SK-MEL-5 (cell line): ENCODE measurements at regions not wholly inside any gene's neighbourhood (a gene's known extent, or its start where the extent isn't known, plus 50 kb on each side); places are given as distances from the start of the nearest gene placed in this dataset.

ENCODE experiments used
- DNase-seq: peaks from one replicate; pipeline ENCODE4 v3.0.0-alpha.2; 2016; ENCODE audit warnings: low read depth, low spot score
- in situ Hi-C: cut with HindIII; loops from 2 replicates; pipeline ENCODE4 v1.10.0; 2016; ENCODE audit warnings: low sequenced_read_pairs, high pct_unique_total_duplicates, low pct_unique_long_range_greater_than_20kb

DNA sequence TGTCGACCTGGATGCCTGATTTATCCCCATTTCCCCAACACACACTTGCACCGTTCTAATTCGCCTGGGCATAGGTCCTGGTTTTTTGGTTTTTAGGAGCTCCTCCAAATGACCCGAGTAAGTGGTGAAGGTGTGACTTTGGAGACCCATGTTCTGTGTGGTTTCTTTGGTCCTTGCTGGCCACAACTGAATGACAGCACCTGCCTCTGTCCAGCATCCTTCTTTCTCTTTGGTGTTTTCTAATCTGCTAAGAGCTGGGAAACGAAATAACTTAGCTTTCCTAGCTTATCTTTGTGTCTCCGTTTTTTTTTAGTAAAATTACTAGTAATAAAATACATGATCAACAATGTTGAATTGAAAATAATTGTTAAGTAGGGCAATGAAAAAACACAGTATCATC is 120.2 kb downstream of the PRLHR start:
- in situ Hi-C loops, result no loop called here
- no peak for DNase-seq

DNA sequence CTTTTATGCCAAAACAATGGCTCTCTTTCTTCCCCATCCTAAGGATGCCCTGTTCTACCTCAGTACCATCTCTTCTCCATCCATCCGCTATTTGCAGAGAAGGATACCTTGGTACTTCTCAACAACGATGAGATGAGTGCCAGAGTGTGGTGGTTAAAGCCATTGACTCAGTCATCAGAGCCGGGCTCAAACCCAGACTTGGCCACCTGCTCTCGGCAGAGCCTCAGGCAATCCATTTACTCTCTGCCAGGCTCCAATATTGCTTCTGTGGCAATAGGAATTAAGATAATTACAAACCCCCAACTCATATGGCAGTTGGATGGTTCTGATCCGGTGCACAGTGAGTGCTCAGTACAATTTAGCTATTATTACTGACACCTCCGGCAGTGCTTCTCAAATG is 121.3 kb downstream of the PRLHR start:
- in situ Hi-C loops, result no loop called here
- no peak for DNase-seq

DNA sequence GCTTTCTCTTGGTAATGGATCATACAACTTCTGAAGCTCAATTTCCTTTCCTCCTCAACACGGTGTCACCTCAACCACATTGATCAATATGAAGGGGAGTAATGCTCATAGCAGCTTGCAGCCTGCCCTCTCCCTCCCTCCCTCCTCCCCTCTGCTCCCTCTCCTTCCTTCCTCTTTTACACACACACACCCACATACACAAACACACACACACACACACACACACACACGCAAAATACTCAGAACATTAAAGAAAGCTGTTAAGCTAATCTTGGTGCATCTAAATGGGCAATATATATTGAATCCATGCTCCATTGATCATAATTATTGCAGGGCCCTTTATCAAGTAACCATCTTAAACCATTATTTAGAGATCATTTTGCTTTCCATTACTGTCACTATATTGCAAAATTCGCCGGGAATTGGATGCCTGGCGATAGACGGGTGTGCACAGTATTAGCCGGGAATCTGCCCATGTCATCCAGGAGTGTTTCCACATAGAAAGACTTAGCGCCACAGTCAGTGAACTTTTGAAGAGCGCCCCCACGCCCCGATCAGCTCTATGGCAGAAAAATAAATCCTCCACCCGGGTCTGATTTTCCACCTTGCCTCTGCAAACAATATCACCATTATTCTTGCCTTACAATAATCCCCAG is 122.0 kb downstream of the PRLHR start:
- no peak for DNase-seq
- in situ Hi-C loops, result no loop called here

DNA sequence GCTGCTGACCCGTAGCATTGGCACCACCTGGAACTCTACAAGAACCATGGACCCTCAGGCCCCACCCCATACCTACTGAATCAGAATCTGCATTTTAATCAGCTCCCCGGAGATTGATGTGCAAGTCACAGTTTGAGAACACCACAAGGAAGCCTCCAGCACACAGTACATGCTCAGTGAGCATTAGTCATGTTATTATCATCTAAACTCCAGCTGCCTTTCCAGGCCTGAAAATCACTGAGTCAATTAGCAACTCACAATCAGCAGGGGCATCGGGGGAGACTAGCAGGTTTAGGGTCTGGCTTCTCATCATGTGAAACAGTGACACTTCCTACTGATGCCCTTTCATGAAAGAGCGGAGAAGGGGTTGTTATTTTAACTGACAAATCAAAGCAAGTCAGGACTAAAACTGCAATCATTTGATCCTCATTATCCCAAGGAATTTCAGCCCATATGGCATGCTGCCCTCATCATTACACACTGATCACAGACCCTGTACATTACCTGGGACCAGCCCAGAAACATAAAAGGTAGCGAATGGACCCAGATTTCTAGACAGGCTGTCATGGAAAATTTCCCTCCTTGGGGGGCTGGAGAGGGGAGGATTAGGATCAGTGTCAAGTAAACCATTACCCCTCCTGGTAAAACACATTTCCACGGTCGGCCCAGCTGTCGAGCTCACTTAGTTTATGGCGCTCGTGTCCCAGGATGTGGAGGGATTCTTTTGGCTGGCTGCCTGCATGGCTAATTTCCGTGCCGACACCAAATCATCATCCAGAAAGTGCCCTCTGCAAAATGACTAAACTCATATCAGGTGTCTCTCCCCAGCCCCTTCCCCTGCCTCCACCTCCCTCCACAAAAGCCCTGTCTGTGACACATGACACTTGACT is 122.8 kb downstream of the PRLHR start:
- in situ Hi-C loops, result no loop called here
- no peak for DNase-seq

DNA sequence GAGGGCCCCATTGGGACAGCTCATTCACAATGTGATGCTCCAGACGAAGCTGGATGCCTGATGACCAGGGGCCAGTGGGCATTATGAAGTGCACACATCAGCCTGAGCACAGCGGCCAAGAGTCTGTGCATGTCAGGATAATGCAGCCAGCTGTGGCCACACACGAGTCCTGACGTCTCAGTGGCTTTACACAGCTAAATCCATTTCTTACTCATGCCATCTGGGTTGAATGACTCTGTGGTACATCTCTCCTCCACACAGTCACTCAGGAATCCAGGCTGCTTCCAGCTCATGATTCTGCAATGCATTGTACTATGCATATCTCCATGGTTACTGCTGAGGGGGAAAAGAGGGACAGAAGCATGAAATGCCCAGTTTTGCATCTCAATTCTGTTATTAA is 123.6 kb downstream of the PRLHR start:
- in situ Hi-C loops, result no loop called here

DNA sequence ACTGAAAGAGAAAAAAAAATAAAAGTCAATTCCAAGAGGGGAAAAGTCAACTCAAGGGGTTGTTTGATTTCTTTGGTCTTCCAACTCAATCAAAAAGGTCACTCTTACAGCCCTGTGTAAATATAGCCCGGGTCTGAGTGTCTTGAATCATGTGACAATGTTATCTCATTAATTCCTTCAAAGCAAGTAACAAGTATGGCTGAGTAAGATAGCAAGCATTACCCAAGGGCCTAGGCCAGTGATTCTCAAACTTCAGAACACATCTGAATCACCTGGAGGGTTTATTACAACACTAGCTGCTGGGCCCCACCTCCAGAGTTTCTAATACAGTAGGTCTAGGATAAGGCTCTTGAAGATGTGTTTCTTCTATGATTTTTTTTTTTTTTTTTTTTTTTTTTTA is 125.0 kb downstream of the PRLHR start:
- in situ Hi-C loops, result no loop called here
- DNase-seq, result no peak

More for the DNA sequence above, 123.6 kb downstream of the PRLHR start:
- DNase-seq, result no peak

DNA sequence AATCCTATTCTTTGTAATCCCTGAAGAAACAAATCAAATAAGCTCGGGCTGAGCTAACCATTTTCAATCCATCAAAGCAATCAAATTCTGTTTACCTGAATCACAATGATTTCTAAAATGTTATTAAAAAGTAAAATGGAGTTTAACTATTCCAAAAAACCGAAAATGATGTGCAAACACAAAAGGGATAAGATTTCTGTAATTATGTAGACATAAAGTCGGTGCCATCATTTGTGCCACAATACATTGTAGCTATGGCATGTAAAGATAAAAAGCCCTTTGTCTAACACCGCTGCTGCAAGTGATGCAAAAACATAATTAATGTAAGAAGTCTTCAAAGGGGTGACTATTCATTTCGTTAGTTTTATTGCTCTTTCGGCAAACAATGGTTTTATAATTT is 125.1 kb upstream of the FAM204A start:
- in situ Hi-C loops, result no loop called here
- DNase-seq, result no peak

DNA sequence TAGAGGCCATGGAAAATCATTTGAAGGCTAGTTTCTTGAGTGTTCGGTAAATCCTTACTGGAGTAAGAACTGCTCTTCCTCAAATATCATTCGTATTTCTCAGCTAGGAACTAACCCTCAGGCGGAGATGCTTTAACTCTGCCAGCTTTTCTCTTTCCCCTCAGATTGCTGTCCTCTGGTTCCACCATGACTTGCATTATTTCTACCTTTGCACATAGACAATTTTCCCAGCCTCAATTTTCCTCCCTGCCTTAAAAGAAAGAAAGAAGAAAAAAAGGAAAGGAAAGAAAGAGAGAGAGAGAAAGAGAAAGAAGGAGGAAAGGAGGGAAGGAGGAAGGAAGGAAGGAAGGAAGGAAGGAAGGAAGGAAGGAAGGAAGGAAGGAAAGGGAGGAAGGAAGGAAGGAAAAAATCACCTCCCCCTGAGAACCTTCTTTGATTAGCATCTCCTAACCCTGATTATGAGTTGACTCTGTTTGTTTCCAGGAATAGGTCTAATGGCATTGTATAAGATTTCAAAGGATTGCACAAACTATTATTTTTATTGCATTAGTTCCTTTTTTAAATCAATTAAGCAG is 123.3 kb upstream of the FAM204A start:
- no peak for DNase-seq
- in situ Hi-C loops, result no loop called here

DNA sequence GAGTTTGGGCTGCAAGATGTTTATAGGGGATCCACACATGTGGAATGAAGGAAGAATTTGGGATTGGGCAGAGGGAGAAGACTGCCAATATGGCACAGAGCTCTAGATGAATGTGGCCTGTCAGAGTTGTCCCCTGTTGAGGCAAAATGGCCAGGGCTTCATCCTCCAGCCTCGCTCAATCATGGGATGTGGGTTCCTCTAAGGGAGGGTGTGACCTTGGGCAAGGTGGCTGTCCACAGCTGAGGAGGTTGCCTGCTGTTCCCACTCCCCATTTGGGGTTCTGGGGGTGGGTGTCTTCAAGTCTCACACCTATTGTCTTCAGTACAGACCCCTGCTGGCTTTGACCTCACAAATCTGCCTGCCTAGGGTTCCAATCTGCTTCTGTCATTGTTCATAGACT is 121.6 kb upstream of the FAM204A start:
- in situ Hi-C loops, result no loop called here
- no peak for DNase-seq

DNA sequence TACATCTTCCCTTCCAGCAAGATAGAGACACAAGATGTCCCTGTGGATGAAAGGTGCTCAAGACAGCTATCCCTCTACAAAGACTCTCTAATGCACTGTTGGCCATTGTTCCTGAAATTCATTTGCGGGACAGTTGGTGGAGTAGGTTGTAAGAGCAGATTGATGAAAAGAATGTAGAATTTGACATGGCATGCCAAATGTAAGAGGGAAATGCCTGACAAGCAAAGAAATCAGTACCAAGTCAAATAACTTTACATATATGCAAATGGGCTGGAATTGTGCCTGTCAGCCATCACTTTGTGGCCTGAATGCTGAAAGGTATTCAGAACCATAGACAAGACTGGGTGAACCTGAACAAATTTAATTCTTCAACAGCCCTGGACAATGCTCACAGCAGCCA is 120.3 kb upstream of the FAM204A start:
- in situ Hi-C loops, result no loop called here
- DNase-seq, result no peak

DNA sequence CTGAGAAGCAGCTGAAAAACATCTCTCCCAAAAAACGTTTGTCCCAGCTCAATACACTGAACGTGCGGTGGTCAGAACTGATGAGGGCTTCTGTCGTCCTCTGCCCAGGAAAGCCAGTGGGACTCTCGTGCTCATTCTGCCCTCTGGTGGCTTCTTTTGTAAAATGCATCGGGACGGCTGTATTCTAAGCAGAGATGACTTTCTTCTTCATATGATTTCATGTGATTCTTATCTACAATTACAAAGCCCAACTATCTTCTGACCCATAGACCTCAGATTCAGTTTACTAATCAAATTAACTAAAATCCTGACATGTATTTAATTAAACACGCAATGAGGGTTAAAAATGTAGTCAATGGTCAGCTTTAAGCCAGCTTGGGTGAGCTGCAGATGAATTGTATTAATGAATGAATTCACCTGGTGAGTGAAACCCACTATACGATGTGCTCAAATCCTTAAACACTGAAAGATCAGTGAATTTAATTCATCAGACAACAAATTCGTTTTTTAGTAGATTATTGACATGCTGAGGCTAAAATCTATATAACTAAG is 117.6 kb upstream of the FAM204A start:
- peak; percentile 77 for DNase-seq
- in situ Hi-C loops, result no loop called here

DNA sequence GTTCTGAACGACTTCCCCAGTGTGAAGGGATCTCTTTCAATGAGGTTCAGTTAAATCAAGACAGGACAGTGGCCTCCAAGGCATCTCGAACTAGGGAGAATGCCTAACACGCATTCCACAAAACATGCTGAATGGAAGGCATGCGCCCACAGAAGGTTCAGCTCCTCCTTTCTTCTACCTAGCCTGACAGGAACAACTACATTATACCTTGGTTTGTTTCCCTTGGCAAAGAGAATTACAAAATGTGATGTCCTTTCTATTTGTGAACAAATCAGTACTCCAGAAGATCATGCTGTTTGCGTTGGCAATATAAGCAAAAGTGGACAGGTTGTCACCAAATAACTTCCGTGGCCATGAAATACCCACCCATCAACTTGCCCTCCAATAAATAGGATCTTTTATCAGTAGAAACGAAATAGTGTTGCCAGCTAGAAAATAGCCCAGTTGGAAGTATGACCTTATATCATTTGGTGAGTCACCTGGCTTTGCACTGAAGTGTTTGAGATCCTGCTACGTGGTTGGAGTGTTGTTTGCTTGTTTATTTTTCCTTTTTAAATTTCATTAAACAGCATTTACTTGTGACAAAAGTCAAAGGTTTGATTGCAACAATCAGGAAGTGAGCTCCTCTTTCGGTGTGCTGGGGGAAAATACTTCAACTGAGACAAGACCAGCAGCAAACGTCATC is 117.0 kb upstream of the FAM204A start:
- in situ Hi-C loops, result no loop called here
- DNase-seq, result no peak

DNA sequence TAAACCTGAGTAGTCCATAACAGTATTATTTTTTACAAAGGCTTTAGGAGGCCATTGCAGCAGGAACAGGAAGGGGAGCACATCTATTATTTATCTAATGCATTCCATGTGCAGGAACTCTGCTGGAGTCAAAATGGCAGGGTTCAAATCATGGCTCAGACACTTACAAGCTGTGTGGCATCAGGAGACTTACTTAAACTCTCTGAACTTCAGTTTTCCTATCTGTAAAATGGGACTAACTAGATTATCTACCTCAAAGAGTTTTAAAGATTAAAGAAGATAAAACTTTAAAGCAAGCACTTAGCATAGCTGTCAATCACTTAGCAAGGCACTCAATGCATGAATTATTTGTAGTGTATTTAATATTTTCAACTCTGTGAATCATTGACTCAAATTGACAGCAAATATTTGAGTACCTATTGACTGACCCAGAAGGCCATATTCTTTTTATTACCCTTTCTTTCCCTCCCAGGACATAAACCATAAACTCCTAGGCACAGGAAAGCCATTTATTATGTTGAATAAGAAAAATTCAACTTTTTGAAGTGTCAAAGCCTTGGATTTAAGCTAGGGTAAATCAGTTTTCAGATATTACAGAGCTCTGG is 115.8 kb upstream of the FAM204A start:
- in situ Hi-C loops, result no loop called here
- no peak for DNase-seq

DNA sequence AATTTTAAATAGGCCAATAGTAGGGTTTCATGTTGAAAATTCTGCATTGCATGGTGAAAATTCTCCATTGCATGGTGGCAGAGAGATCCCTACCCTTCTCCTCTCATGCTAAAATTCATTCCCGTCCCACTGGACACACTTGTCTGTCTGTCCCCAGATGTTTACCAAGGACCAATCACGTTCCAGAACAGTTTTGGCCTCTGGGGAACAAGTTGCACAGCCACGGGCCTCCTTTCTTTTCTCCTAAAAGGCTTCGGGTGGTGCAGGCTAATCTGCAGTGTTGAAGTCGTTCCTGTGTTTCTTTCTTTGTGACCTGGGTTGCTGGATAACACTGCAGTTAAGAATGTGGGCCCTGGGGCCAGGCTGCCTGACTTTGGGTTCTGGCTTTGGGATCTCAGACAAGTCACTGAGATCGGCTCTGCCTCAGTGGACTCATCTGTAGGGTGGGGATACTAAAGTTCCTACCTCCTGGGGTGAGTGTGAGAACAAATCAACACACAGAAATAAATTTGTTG is 113.1 kb upstream of the FAM204A start:
- DNase-seq, result no peak
- in situ Hi-C loops, result no loop called here

DNA sequence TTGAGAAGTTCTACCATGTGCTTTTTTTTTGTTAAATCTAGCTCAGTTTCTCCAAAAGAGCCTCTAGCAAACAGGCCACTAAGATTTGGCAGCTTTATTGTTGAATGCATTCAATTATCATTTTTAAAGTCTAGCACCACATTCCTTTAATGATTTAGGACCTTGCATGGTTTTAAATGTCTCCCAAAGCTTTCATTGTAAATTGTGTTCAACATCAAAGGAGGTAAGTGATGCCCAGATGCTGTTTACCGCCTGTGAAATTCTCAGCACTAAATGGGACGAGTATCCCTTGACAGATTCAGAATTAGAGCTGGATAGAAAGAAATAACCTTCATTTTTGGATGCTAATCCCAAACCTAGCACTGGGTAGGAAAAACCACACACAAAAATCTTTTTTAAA is 112.1 kb upstream of the FAM204A start:
- DNase-seq, result no peak
- in situ Hi-C loops, result no loop called here

DNA sequence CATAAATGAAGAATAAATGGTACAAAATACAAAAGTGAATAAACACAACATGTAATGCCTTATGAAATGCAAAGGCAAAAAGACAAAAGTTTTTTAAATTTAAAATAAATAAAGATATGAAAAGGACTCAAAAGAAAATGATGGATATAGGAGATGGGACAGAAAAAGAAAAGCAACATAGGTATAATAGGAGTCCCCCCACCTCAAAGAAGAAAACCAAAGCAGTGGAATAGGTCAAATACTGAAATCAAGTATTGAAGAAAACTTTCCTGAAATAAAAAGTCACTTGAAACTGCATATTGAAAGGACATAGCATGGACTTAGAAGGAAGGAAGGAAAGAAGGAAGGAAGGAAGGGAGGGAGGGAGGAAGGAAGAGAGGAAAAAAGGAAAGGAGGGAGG is 110.0 kb upstream of the FAM204A start:
- in situ Hi-C loops, result no loop called here
- DNase-seq, result no peak

DNA sequence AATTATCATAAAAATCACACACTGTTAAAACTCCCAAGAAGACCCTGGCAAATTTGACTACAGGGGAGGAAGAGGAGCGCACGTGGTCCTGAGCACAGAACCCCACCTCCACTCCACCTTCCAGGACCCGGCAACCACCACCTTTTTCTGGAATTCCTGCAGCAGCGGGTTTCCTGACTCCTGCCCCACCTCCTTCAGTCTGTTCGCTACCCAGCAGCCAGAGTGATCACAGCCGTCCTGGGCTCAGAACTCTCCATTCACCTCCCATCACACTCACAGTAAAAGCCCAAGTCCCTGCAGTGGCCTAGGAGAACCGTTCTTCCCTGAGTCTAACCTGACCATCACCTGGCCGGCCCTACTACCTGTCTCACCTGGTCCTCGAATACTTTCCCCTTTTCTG is 107.4 kb upstream of the FAM204A start:
- in situ Hi-C loops, result no loop called here
- DNase-seq, result no peak

DNA sequence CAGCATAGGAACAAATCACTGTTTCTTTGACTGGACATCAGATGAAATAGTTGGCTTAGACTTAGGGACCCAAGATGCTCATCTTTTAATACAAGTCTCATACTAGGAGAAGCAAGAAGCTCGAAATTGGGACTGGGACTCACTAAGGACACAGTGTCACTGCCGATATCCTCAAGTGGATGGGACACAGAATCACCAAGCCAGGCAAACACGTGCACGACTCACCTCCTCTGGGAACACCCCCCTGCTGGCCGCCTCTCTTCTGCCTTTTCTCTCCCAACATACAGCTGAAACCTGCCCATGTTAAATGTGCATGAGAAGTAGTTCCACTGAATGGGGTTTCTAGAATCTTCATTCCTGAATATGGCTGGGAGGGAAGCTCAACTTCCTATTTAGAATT is 106.6 kb upstream of the FAM204A start:
- in situ Hi-C loops, result no loop called here
- no peak for DNase-seq
